K562 (cell line): ENCODE measurements at regions not wholly inside any gene's neighbourhood (a gene's known extent, or its start where the extent isn't known, plus 50 kb on each side); places are given as distances from the start of the nearest gene placed in this dataset.

ENCODE experiments used
- ATAC-seq: fragments of 200-7000 bp; cut with Tn5 transposase; 3 replicates; pipeline ENCODE4 v1.9.1; 2020; ENCODE audit warnings: moderate library complexity
- BruUV-seq: library from RNA; stranded (reverse); fragments of 400-500 nt; replicated peaks from 2 replicates; lab custom pipeline; 2021; lab: Mats Ljungman, UMichigan
- CTCF ChIA-PET: fragments of 300-600 bp; formaldehyde crosslinking; extraction: SDS; loops from one replicate; lab custom pipeline; 2021; ENCODE audit warnings: low intra/inter-chr PET ratio; lab: Yijun Ruan, JAX
- POLR2A ChIA-PET: fragments of 300-600, 350-650 bp; sonication (Branson Sonifier 250); formaldehyde crosslinking; extraction: SDS; loops from one replicate; lab custom pipeline; 2021; ENCODE audit warnings: antibody characterized with exemption, inconsistent platforms; lab: Yijun Ruan, JAX
- DNase-seq, 4 experiments: peaks; one replicate each; pipeline versions ENCODE4 v3.0.0 to v3.0.0-alpha.2; 2011 to 2018; ENCODE audit warnings: low spot score in 3 of 4, mixed read lengths in 3 of 4; ENCODE audit errors: extremely low read depth in 1 of 4
- FAIRE-seq: peaks from 2 replicates; lab custom pipeline; 2011; peaks lifted over from hg19 to GRCh38; lab: Jason Lieb, UNC
- H2AFZ ChIP-seq: 2 replicates; pipeline ENCODE4 v1.6.0; 2011; ENCODE audit warnings: low read depth, low read length, control low read depth, inconsistent platforms
- H3K27ac ChIP-seq: fragments of 200-600 bp; 3 replicates; pipeline ENCODE4 v1.8.0; 2011; ENCODE audit warnings: low read depth, mild to moderate bottlenecking, control low read depth, inconsistent platforms, low read length, moderate library complexity, mixed read lengths; ENCODE audit errors: extremely low read depth
- H3K27me3 ChIP-seq, 2 experiments: fragments of 300-600 bp in 1 of 2; 2 replicates in 1 of 2; 3 replicates in 1 of 2; pipeline versions ENCODE4 v1.6.0 to v1.8.0; 2011; ENCODE audit warnings: inconsistent platforms in 2 of 2, low read length in 2 of 2, mild to moderate bottlenecking in 1 of 2, mixed read lengths in 1 of 2, moderate library complexity in 1 of 2; ENCODE audit not compliant: control insufficient read depth in 2 of 2, insufficient read depth in 2 of 2
- H3K36me3 ChIP-seq: fragments of 300-600 bp; 3 replicates; pipeline ENCODE4 v1.8.0; 2011; ENCODE audit warnings: mild to moderate bottlenecking, low read length, inconsistent platforms; ENCODE audit not compliant: control insufficient read depth, insufficient read depth
- H3K4me1 ChIP-seq, 2 experiments: fragments of 200-600 bp in 1 of 2; replicated peaks in 1 of 2; 2 replicates in 1 of 2; 3 replicates in 1 of 2; pipeline versions ENCODE4 v1.5.1 to v1.8.0; 2011; ENCODE audit warnings: inconsistent platforms in 2 of 2, low read length in 2 of 2, mild to moderate bottlenecking in 1 of 2, mixed read lengths in 1 of 2, moderate library complexity in 1 of 2; ENCODE audit not compliant: control insufficient read depth in 2 of 2, insufficient read depth in 2 of 2
- H3K4me2 ChIP-seq: 2 replicates; pipeline ENCODE4 v1.6.1; 2011; ENCODE audit warnings: low read length, control low read depth, inconsistent platforms, mixed read lengths; ENCODE audit not compliant: insufficient read depth
- H3K4me3 ChIP-seq: fragments of 200-600 bp; sonication (generic), shearing (Covaris generic); 2 replicates; pipeline ENCODE4 v1.5.1; 2016; ENCODE audit warnings: control low read depth, inconsistent platforms
- H3K79me2 ChIP-seq: fragments of 200-600 bp; 3 replicates; pipeline ENCODE4 v1.8.0; 2011; ENCODE audit warnings: low read length, inconsistent platforms; ENCODE audit not compliant: control insufficient read depth, insufficient read depth
- H3K9ac ChIP-seq, 2 experiments: 2 replicates each; pipeline versions ENCODE4 v1.6.0 to v1.6.1; 2011; ENCODE audit warnings: low read depth in 2 of 2, low read length in 2 of 2, control low read depth in 1 of 2, inconsistent platforms in 1 of 2, mild to moderate bottlenecking in 1 of 2, mixed read lengths in 1 of 2; ENCODE audit not compliant: insufficient read depth in 1 of 2
- H3K9me1 ChIP-seq: one replicate; pipeline ENCODE4 v1.6.0; 2011; ENCODE audit warnings: inconsistent platforms, mild to moderate bottlenecking, low read length, moderate library complexity; ENCODE audit not compliant: control insufficient read depth, insufficient read depth
- H3K9me3 ChIP-seq: replicated peaks from 2 replicates; pipeline ENCODE4 v1.5.1; 2011; ENCODE audit warnings: low read depth, low read length, inconsistent platforms; ENCODE audit not compliant: control insufficient read depth, insufficient read depth
- H4K20me1 ChIP-seq: replicated peaks from 2 replicates; pipeline ENCODE4 v1.6.1; 2011; ENCODE audit warnings: low read length, inconsistent platforms, mixed read lengths; ENCODE audit not compliant: control insufficient read depth, insufficient read depth
- BRCA1 ChIP-seq, 2 experiments: fragments of 450-650 bp in 1 of 2; sonication (generic) in 1 of 2; formaldehyde crosslinking in 1 of 2; IDR thresholded peaks; 2 replicates each; pipeline versions ENCODE4 v1.5.0 to v1.6.1; 2017 to 2020; ENCODE audit warnings: mild to moderate bottlenecking in 1 of 2, missing genetic modification reagents in 1 of 2
- BRF1 ChIP-seq: IDR thresholded peaks from 3 replicates; pipeline ENCODE4 v1.6.1; 2011; ENCODE audit warnings: borderline replicate concordance, mild to moderate bottlenecking; ENCODE audit not compliant: insufficient read length; ENCODE audit errors: extremely low read depth
- HDAC6 ChIP-seq: IDR thresholded peaks from 2 replicates; pipeline ENCODE4 v1.6.1; 2012; ENCODE audit warnings: low read depth, mild to moderate bottlenecking, control low read depth, inconsistent platforms, low read length, moderate library complexity
- MAZ ChIP-seq, 2 experiments: fragments of 450-650 bp in 1 of 2; sonication (generic) in 1 of 2; formaldehyde crosslinking; IDR thresholded peaks in 1 of 2; conservative IDR thresholded peaks in 1 of 2; 2 replicates each; pipeline versions ENCODE4 v1.4.0 to v1.5.0; 2020; ENCODE audit warnings: mild to moderate bottlenecking in 1 of 2, missing genetic modification reagents in 1 of 2
- MCM5 ChIP-seq: fragments of 450-650 bp; IDR thresholded peaks from 2 replicates; pipeline ENCODE4 v1.6.1; 2016; ENCODE audit warnings: low read depth
- SMARCC2 ChIP-seq: fragments of 450-650 bp; IDR thresholded peaks from 2 replicates; pipeline ENCODE4 v1.6.1; 2017; ENCODE audit warnings: antibody characterized with exemption, moderate library complexity, mild to moderate bottlenecking, low read depth
- TRIM28 ChIP-seq: fragments of 450-650 bp; IDR thresholded peaks from 2 replicates; pipeline ENCODE4 v1.6.1; 2017
- ZBTB9 ChIP-seq: fragments of 450-650 bp; formaldehyde crosslinking; IDR thresholded peaks from 2 replicates; pipeline ENCODE4 v1.4.0; 2020; ENCODE audit warnings: mild to moderate bottlenecking, moderate library complexity
- WGBS: fragments of 100-300 bp; shearing (Covaris generic); methylation state at CpG from one replicate; pipeline ENCODE4 v1.1.6; 2016; ENCODE audit warnings: low coverage, mixed read lengths; ENCODE audit not compliant: insufficient coverage; ENCODE audit errors: missing lambda C conversion rate; 5-methylcytosine and 5-hydroxymethylcytosine counted together
- in situ Hi-C: fragments of 300-500 bp; cut with MboI; formaldehyde crosslinking; loops from 4 replicates; pipeline ENCODE4 v1.15.0; 2018; ENCODE audit warnings: inconsistent platforms, mixed read lengths
- intact Hi-C: fragments of 100-400 bp; cut with micrococcal nuclease; formaldehyde crosslinking; loops from 2 replicates; pipeline ENCODE4 v1.14.2; 2022
- TF ChIP-seq, protein P1 (sequence below): fragments of 450-650 bp; IDR thresholded peaks from 2 replicates; pipeline ENCODE4 v1.6.1; 2016; ENCODE audit warnings: mild to moderate bottlenecking, moderate library complexity

DNA sequence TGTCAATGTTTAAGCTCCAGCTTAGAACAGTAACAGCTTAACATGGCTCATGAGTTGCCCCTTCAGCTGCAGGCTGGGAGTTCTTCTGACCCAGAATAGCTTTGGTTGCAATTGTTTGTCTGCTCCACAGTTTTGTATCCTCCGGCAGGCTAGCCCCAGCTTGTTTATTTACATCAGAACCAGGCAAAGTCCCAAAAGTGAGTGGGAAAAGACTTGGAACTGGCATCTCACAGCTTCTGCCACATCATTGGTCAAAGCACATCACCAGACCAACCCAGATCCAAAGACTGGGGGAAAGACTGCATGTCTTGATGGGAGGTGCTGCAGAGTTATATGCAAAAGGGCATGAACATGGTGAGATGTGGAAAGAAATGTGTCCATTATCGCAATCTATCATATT, 231.2 kb upstream of the CPEB2 start:
- no peak overlapping the region for H3K4me2 ChIP-seq
- CTCF ChIA-PET, result no interaction called here
- no peak for FAIRE-seq
- no peak for TF ChIP-seq BRF1
- TF ChIP-seq, protein P1, sequence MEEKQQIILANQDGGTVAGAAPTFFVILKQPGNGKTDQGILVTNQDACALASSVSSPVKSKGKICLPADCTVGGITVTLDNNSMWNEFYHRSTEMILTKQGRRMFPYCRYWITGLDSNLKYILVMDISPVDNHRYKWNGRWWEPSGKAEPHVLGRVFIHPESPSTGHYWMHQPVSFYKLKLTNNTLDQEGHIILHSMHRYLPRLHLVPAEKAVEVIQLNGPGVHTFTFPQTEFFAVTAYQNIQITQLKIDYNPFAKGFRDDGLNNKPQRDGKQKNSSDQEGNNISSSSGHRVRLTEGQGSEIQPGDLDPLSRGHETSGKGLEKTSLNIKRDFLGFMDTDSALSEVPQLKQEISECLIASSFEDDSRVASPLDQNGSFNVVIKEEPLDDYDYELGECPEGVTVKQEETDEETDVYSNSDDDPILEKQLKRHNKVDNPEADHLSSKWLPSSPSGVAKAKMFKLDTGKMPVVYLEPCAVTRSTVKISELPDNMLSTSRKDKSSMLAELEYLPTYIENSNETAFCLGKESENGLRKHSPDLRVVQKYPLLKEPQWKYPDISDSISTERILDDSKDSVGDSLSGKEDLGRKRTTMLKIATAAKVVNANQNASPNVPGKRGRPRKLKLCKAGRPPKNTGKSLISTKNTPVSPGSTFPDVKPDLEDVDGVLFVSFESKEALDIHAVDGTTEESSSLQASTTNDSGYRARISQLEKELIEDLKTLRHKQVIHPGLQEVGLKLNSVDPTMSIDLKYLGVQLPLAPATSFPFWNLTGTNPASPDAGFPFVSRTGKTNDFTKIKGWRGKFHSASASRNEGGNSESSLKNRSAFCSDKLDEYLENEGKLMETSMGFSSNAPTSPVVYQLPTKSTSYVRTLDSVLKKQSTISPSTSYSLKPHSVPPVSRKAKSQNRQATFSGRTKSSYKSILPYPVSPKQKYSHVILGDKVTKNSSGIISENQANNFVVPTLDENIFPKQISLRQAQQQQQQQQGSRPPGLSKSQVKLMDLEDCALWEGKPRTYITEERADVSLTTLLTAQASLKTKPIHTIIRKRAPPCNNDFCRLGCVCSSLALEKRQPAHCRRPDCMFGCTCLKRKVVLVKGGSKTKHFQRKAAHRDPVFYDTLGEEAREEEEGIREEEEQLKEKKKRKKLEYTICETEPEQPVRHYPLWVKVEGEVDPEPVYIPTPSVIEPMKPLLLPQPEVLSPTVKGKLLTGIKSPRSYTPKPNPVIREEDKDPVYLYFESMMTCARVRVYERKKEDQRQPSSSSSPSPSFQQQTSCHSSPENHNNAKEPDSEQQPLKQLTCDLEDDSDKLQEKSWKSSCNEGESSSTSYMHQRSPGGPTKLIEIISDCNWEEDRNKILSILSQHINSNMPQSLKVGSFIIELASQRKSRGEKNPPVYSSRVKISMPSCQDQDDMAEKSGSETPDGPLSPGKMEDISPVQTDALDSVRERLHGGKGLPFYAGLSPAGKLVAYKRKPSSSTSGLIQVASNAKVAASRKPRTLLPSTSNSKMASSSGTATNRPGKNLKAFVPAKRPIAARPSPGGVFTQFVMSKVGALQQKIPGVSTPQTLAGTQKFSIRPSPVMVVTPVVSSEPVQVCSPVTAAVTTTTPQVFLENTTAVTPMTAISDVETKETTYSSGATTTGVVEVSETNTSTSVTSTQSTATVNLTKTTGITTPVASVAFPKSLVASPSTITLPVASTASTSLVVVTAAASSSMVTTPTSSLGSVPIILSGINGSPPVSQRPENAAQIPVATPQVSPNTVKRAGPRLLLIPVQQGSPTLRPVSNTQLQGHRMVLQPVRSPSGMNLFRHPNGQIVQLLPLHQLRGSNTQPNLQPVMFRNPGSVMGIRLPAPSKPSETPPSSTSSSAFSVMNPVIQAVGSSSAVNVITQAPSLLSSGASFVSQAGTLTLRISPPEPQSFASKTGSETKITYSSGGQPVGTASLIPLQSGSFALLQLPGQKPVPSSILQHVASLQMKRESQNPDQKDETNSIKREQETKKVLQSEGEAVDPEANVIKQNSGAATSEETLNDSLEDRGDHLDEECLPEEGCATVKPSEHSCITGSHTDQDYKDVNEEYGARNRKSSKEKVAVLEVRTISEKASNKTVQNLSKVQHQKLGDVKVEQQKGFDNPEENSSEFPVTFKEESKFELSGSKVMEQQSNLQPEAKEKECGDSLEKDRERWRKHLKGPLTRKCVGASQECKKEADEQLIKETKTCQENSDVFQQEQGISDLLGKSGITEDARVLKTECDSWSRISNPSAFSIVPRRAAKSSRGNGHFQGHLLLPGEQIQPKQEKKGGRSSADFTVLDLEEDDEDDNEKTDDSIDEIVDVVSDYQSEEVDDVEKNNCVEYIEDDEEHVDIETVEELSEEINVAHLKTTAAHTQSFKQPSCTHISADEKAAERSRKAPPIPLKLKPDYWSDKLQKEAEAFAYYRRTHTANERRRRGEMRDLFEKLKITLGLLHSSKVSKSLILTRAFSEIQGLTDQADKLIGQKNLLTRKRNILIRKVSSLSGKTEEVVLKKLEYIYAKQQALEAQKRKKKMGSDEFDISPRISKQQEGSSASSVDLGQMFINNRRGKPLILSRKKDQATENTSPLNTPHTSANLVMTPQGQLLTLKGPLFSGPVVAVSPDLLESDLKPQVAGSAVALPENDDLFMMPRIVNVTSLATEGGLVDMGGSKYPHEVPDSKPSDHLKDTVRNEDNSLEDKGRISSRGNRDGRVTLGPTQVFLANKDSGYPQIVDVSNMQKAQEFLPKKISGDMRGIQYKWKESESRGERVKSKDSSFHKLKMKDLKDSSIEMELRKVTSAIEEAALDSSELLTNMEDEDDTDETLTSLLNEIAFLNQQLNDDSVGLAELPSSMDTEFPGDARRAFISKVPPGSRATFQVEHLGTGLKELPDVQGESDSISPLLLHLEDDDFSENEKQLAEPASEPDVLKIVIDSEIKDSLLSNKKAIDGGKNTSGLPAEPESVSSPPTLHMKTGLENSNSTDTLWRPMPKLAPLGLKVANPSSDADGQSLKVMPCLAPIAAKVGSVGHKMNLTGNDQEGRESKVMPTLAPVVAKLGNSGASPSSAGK, result no peak
- TF ChIP-seq TRIM28, result no peak
- no peak for TF ChIP-seq MCM5
- no peak for TF ChIP-seq ZBTB9 (CRISPR knock-in tag)
- TF ChIP-seq SMARCC2, result no peak
- no peak for TF ChIP-seq BRCA1 (IDR thresholded peaks at IDR 0.05)
- no peak for TF ChIP-seq BRCA1 (CRISPR knock-in tag; IDR thresholded peaks at IDR 0.05)
- no peak for TF ChIP-seq HDAC6
- TF ChIP-seq MAZ (CRISPR knock-in tag; conservative IDR thresholded peaks at IDR 0.05 in 1 of 2, IDR thresholded peaks at IDR 0.05 in 1 of 2), result no peak

More for the DNA sequence above, 231.2 kb upstream of the CPEB2 start:
- intact Hi-C loops (no loop called here), in situ Hi-C loops (no loop called here)
- Histone ChIP-seq H3K27ac (no peak overlapping the region), H3K27me3 (no peaks in the 10 kb centered on the region), H3K9ac (no peak overlapping the region), H2AFZ (no peak overlapping the region), H3K9me3 (no peaks in the 10 kb centered on the region), H3K4me1 (no peaks in the 10 kb centered on the region), H3K36me3 (no peaks in the 10 kb centered on the region), H3K4me3 (no peak overlapping the region), H4K20me1 (no peaks in the 10 kb centered on the region), H3K9me1 (no peaks in the 10 kb centered on the region), H3K79me2 (no peaks in the 10 kb centered on the region)
- 3% methylated on average over 2 of the region's 2 CpGs for WGBS
- no peak for DNase-seq
- no TSS peak for BruUV-seq
- no peak for ATAC-seq
- POLR2A ChIA-PET, result interaction anchor here (0.6 kb wide), 1 partner anchor 85 kb away, joined by 3 read pairs; no protein-coding TSS in a partner anchor
